Breast epithelium (tissue), 3 donors: ENCODE measurements at regions not wholly inside any gene's neighbourhood (a gene's known extent, or its start where the extent isn't known, plus 50 kb on each side); places are given as distances from the start of the nearest gene placed in this dataset.
"Not testable (repeated sequence)": the region's sequence is repeated elsewhere in the genome, so short reads cannot be mapped to it uniquely, and the experiment has no call there.

Experiments
- POLR2AphosphoS5 ChIP-seq, 3 donors: sonication (generic); formaldehyde crosslinking; IDR thresholded peaks; one replicate each; pipeline ENCODE4 v1.6.1; 2017; ENCODE audit warnings: antibody characterized with exemption in 3 of 3
- TF ChIP-seq, protein P1 (sequence below), 3 donors: fragments of 450-650 bp; IDR thresholded peaks; one replicate each; pipeline ENCODE4 v1.5.1; 2016 to 2017; ENCODE audit warnings: antibody characterized with exemption in 3 of 3, mild to moderate bottlenecking in 3 of 3, moderate library complexity in 3 of 3

DNA sequence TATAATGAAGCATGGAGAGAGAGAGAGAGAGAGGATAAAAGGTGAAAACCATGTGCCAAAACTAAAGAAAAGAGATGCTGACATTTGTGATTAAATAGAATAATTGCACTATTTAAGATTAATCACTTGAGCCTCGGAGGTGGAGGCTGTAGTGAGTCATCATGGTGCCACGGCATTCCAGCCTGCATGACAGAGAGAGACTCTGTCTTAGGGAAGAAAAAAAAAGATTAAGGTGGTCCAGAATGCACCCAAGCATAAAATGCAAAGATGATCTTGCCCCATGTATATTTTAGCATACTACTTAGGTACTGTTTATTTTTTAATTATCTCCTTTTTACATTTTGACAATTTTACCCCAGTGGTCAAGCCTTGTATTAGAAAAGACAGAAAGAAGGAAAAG, 742.5 kb downstream of the SPATA31A1 start:
- TF ChIP-seq, protein P1, sequence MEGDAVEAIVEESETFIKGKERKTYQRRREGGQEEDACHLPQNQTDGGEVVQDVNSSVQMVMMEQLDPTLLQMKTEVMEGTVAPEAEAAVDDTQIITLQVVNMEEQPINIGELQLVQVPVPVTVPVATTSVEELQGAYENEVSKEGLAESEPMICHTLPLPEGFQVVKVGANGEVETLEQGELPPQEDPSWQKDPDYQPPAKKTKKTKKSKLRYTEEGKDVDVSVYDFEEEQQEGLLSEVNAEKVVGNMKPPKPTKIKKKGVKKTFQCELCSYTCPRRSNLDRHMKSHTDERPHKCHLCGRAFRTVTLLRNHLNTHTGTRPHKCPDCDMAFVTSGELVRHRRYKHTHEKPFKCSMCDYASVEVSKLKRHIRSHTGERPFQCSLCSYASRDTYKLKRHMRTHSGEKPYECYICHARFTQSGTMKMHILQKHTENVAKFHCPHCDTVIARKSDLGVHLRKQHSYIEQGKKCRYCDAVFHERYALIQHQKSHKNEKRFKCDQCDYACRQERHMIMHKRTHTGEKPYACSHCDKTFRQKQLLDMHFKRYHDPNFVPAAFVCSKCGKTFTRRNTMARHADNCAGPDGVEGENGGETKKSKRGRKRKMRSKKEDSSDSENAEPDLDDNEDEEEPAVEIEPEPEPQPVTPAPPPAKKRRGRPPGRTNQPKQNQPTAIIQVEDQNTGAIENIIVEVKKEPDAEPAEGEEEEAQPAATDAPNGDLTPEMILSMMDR (IDR thresholded peaks at IDR 0.05) = not testable (repeated sequence)
- not testable (repeated sequence) for TF ChIP-seq POLR2AphosphoS5 (IDR thresholded peaks at IDR 0.05)
